Natural killer cell (primary cell): ENCODE measurements at regions not wholly inside any gene's neighbourhood (a gene's known extent, or its start where the extent isn't known, plus 50 kb on each side); places are given as distances from the start of the nearest gene placed in this dataset.
"Not testable (repeated sequence)": the region's sequence is repeated elsewhere in the genome, so short reads cannot be mapped to it uniquely, and the experiment has no call there.

ENCODE experiments used
- ATAC-seq, 3 donors: fragments of 150-1000 bp in 2 of 3; fragments of 200-7000 bp in 1 of 3; cut with Tn5 transposase; 1 replicate in 1 of 3; 2 replicates in 2 of 3; pipeline ENCODE4 v1.10.0; 2021; ENCODE audit warnings: mild to moderate bottlenecking in 2 of 3, moderate library complexity in 2 of 3
- DNase-seq, 2 donors: peaks; one replicate each; pipeline versions ENCODE4 v3.0.0 to v3.0.0-alpha.2; 2013 to 2021; ENCODE audit warnings: mixed read lengths in 1 of 2
- H3K27ac ChIP-seq: one replicate; pipeline ENCODE4 v1.5.1; 2013; ENCODE audit warnings: mild to moderate bottlenecking, low read length
- H3K27me3 ChIP-seq: one replicate; pipeline ENCODE4 v1.6.1; 2013; ENCODE audit warnings: low read length; ENCODE audit not compliant: control insufficient read depth, insufficient read depth
- H3K36me3 ChIP-seq: one replicate; pipeline ENCODE4 v1.6.1; 2013; ENCODE audit warnings: low read length; ENCODE audit not compliant: control insufficient read depth, insufficient read depth
- H3K4me1 ChIP-seq: one replicate; pipeline ENCODE4 v1.6.1; 2013; ENCODE audit warnings: low read length; ENCODE audit not compliant: control insufficient read depth, insufficient read depth
- H3K4me3 ChIP-seq: one replicate; pipeline ENCODE4 v1.5.1; 2013; ENCODE audit warnings: low read length
- H3K9me3 ChIP-seq: one replicate; pipeline ENCODE4 v1.6.1; 2013; ENCODE audit warnings: low read length; ENCODE audit not compliant: control insufficient read depth, insufficient read depth
- H3K27ac Mint-ChIP-seq, 2 donors: one replicate each; pipeline ENCODE4 v1.8.0; 2022; ENCODE audit warnings: mild to moderate bottlenecking in 2 of 2, mixed read lengths in 2 of 2, moderate library complexity in 1 of 2
- H3K27me3 Mint-ChIP-seq, 2 donors: one replicate each; pipeline ENCODE4 v1.8.0; 2022; ENCODE audit warnings: low read depth in 2 of 2, mixed read lengths in 2 of 2
- H3K36me3 Mint-ChIP-seq: one replicate; pipeline ENCODE4 v1.8.0; 2022; ENCODE audit warnings: mixed read lengths
- H3K4me1 Mint-ChIP-seq, 2 donors: one replicate each; pipeline ENCODE4 v1.8.0; 2022; ENCODE audit warnings: mixed read lengths in 2 of 2
- H3K4me3 Mint-ChIP-seq: one replicate; pipeline ENCODE4 v1.8.0; 2022; ENCODE audit warnings: mild to moderate bottlenecking, moderate library complexity, mixed read lengths
- H3K9me3 Mint-ChIP-seq, 2 donors: one replicate each; pipeline ENCODE4 v1.8.0; 2022; ENCODE audit warnings: mixed read lengths in 2 of 2
- CTCF ChIP-seq: fragments of 200-600 bp; IDR thresholded peaks from one replicate; pipeline ENCODE4 v1.8.0; 2022; ENCODE audit warnings: antibody characterized with exemption
- WGBS: methylation state at CpG from one replicate; pipeline ENCODE4 v1.1.7; 2013; ENCODE audit warnings: missing lambda C conversion rate; ENCODE audit not compliant: insufficient coverage; 5-methylcytosine and 5-hydroxymethylcytosine counted together
- intact Hi-C: fragments of 100-400 bp; cut with micrococcal nuclease; formaldehyde crosslinking; loops from one replicate; pipeline ENCODE4 v1.14.2; 2022

DNA sequence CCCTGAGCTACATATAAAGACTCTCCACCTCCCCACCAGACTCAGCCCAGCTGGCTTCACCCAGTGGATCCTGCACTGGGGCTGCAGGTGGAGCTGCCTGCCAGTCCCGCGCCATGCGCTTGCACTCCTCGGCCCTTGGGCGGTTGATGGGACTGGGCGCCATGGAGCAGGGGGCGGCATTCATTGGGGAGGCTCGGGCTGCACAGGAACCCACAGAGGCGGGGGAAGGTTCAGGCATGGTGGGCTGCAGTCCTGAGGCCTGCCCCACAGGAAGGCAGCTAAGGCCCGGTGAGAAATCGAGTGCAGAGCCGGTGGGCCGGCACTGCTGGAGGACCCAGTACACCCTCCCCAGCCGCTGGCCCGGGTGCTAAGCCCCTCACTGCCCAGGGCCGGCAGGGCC lies 157.2 kb upstream of the GNAI1 start:
- H3K36me3 ChIP-seq = no peaks in the 10 kb centered on the region
- Mint-ChIP-seq H3K27ac (no peak overlapping the region), H3K4me1 (no peaks in the 10 kb centered on the region), H3K4me3 (no peak overlapping the region), H3K27me3 (no peaks in the 10 kb centered on the region), H3K9me3 (peaks cover 2 to 6% of the 10 kb centered on the region in 2 donors), H3K36me3 (no peaks in the 10 kb centered on the region)
- no peaks in the 10 kb centered on the region for H3K4me1 ChIP-seq
- intact Hi-C loops = no loop called here
- H3K4me3 ChIP-seq = no peak overlapping the region
- no peak overlapping the region for H3K27ac ChIP-seq
- H3K9me3 ChIP-seq = peaks cover 3% of the 10 kb centered on the region
- no peak for TF ChIP-seq CTCF
- 97% methylated on average over 16 of the region's 16 CpGs for WGBS
- no peaks in the 10 kb centered on the region for H3K27me3 ChIP-seq
- no peak for DNase-seq
- no peak for ATAC-seq

DNA sequence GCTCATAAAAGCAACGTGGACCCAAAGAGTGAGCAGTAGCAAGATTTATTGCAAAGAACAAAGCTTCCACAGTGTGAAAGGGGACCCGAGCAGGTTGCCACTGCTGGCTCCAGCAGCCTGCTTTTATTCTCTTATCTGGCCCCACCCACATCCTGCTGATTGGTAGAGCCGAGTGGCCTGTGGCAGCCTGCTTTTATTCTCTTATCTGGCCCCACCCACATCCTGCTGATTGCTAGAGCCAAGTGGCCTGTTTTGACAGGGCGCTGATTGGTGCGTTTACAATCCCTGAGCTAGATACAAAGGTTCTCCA lies 158.0 kb upstream of the GNAI1 start:
- H3K27me3 ChIP-seq, ATAC-seq, H3K4me1 ChIP-seq, H3K4me3 ChIP-seq, H3K27me3 Mint-ChIP-seq, H3K36me3 ChIP-seq, H3K36me3 Mint-ChIP-seq, H3K4me1 Mint-ChIP-seq, H3K4me3 Mint-ChIP-seq, intact Hi-C loops, H3K9me3 ChIP-seq, H3K9me3 Mint-ChIP-seq, H3K27ac ChIP-seq, H3K27ac Mint-ChIP-seq: not testable (repeated sequence)
- 77% methylated on average over 5 of the region's 5 CpGs for WGBS
- peak in 1 of 2 donors; percentile 7 for DNase-seq

GRCh38 chr7:79975986-79976710 lies 158.5 kb upstream of the GNAI1 start:
- H3K27me3 Mint-ChIP-seq, ATAC-seq, intact Hi-C loops, H3K36me3 ChIP-seq, H3K4me3 ChIP-seq, H3K36me3 Mint-ChIP-seq, H3K4me3 Mint-ChIP-seq, H3K9me3 Mint-ChIP-seq, H3K9me3 ChIP-seq, H3K4me1 Mint-ChIP-seq, H3K4me1 ChIP-seq, H3K27me3 ChIP-seq, H3K27ac ChIP-seq, H3K27ac Mint-ChIP-seq: not testable (repeated sequence)
- 80% methylated on average over 26 of the region's 26 CpGs for WGBS
- DNase-seq = peak in 1 of 2 donors; percentile 5

DNA sequence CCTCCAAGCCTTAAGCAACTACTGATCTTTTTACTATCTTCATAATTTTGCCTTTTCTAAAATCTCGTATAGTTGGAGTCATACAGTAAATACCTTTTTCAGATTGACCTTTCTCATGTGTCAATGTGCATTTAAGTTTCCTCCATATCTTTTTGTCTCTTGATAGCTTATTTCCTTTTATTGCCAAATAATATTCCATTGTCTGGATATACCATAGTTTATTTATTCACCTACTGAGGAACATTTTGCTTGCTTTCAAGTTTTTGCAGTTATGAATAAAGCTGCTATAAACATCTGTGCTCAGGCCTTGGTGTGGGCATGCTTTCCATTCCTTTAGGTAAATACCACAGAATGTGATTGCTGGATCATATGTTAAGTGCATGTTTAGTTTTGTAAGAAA lies 161.2 kb upstream of the GNAI1 start:
- ATAC-seq (no peak), DNase-seq (no peak)
- no peak overlapping the region for H3K4me3 Mint-ChIP-seq
- no peaks in the 10 kb centered on the region for H3K27me3 Mint-ChIP-seq
- Histone ChIP-seq H3K9me3 (peaks cover 3% of the 10 kb centered on the region), H3K4me3 (no peak overlapping the region), H3K27me3 (no peaks in the 10 kb centered on the region), H3K4me1 (no peaks in the 10 kb centered on the region), H3K27ac (no peak overlapping the region), H3K36me3 (no peaks in the 10 kb centered on the region)
- no peak for TF ChIP-seq CTCF
- WGBS = 89% methylated on average over 1 of the region's 1 CpG
- no peaks in the 10 kb centered on the region for H3K36me3 Mint-ChIP-seq
- no peak overlapping the region for H3K27ac Mint-ChIP-seq
- intact Hi-C loops = no loop called here
- H3K9me3 Mint-ChIP-seq = peaks cover 4 to 6% of the 10 kb centered on the region in 2 donors
- H3K4me1 Mint-ChIP-seq = no peaks in the 10 kb centered on the region
